ENCODE measurements at regions not wholly inside any gene's neighbourhood (a gene's known extent, or its start where the extent isn't known, plus 50 kb on each side); places are given as distances from the start of the nearest gene placed in this dataset.

DNA sequence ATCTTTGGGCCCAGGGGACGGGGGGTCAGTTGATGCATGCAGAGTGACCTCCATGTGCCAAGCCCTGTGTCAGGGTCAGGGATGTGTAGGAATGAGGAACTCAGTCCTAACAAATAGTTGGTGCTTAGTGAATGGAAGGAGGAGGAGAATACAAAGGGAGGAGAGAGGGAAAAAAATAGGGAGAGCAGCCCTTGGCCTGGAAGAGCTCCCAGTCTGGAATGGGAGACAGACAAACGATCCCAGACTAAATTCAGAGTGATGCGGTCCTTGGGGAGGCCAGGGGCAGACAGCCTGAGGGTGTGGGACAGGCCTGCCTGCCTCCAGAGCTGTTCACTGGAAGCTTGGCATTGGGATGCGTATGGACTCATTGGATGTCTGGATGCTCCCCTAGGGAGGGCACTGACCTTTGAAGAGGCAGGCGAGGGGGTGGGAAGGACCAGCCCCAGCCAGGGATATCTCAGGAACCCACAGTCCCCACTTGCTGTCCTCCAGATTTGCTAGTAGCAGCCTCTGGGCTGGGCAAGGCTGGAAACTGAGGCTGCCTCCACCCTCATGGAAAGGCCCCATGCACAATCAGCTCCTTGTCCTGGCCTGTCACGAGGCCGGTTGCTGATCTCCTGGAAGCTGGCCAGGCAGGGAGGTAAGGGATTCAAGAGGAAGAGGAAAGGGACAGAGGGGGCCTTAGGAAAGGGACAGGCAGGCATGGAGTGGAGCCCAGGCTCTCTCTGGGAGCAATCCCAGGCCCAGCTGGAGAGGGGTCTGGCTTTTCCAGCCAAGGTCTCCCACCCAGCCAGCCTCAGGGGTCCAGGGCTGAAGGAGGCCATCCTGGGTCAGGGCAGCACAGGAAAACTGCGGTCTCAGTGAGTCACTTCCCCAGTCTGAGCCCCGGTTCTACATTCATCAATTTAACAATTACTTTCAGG, 69.0 kb upstream of the GGTA1 start:
- no peak for DNase-seq (ENCODE audit: extremely low read depth, low read depth, low spot score)

DNA sequence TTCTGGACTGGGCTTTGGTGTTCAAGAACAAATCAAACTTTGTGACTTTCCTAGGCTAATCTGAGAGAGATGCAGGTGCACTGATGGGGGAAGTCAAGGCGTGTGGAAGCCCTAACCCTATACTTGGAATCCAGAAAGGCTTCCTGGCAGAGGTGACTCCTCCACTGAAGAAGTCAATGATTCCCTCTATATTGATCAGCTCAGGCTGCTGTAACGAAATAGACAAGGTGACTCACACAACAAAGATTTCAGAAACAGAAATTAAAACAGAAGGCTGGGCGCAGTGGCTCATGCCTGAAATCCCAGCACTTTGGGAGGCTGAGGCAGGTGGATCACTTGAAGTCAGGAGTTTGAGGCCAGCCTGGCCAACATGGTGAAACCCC, 69.6 kb upstream of the GGTA1 start:
- DNase-seq (ENCODE audit: extremely low read depth, low read depth, low spot score): no peak

DNA sequence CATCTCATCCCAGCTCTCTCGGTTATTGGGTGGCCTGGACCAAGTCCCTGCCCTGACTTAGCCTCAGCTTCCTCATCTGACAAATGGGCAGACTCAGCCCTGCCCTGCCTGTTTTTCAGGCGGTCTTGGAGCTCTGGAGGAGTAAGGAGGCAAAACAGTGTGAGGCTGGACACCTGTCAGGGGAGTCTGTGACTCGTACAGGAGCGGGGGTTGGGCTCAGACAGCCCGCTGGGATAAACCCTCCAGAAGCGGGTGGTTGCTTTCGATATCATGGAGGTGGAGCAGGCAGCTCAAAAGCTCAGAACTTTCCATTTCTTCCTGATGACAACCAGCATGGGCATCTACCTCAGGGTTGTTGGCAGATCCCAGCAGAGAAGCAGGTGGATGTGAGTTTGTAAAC, 72.9 kb upstream of the GGTA1 start:
- DNase-seq (ENCODE audit: extremely low read depth, low read depth, low spot score): no peak

DNA sequence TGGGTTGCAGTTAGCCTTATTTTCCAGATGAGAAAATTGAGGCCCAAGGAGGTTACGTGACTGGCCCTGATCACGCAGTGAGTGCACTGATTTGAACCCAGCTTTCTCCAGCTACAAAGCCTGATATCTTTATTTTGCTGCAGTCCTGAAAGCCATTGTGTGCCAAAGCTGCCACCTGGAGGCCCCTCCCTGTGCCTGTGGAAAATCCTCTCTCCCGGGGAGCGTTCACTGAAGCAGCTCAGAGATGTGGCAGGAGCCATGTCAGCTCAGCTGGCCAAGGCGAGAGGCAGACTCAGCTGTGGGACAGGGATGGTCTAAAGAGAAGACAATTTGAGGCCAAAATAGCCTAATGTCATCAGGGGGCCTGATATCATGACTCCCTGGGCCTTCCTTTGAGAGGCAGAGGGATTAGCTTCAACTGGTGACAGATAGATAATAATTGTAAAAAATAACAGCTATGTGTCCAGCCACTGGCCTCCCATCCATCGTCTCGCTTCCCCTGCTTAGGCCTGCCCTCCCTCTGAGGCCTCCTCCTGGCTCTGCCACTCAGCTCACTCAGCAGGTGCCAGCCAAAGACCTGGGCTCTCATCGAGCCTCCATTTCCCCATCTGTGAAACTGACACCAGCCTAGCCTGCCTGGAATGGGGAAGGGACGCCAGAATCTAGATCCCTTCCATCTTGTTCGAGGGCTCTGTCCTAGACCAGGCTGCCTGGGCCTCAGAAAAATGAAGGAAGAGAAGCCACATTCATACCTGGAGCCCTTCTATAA, 74.3 kb upstream of the GGTA1 start:
- DNase-seq (ENCODE audit: extremely low read depth, low read depth, low spot score): no peak

DNA sequence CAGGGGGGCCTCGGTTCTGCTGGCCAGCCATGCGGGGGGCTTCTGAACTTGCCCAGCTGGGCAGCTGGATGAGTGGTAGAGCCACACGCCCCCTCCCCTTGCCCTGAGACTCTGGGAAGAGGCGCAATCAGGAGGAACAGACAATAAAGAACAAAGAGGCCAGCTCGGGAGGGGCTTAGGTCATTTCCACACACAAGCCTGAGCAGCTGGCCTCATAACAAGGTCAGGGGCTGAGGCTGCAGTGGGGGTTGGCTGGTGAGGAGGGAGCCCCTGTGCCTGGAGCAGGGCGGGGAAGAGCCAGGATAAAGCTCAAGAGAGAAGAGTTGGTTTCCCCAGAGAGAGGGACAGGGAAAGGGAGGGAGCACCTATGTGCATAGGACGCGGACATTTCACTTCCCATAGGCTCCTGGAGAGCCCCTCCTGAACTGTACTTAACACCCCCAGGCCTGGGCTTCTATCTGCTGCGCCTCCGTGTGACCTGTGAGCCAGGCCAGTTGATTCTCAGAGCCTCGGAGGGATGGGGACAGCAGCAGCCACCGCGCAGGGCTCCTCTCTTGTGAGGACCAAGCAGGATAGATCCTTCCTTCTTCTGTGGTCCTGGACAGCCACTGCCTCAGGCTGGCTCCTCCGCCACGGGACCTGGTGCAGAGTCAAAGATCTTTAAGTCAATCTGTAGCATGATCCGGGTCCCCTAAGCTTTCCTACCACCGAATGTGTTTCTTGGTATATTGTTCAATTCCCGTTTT, 75.3 kb upstream of the GGTA1 start:
- DNase-seq (ENCODE audit: extremely low read depth, low read depth, low spot score): no peak

DNA sequence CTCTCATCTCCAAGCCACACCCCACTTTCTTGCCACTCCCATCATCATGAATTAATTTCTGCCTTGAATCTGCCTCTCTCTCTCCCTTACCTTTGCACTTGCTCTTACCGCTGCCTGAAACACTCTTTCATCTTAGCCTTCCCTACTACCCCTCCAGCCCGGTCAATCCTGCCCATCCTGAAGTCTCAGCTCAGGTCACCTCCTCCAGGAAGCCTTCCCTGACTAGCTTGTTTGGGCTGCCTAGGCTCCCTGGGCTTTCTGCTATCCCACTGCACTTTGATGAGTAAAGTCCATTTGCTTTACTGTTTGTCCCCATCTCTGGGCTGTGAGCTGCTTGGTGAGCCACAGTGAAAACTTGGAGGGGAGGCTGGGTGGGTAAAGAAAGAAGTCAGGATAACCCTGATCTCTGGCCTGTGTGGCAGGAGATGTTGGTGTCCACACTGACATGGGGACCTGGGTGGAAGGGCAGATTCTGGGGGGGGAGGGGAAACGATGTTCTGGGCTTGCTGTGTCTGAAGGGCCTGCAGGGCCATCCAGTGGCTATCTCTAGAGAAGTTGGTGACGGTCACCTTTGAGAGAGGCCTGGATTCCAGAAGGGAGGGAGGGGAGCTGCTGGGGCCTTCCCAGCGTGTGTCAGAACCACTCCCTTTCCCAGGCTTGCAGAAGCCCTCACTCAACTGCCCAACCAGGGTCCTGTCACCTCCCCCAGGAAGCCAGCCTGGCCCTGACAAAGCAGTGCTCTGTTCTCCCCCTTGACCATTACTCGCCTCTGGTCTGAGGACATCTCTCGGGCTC, 75.0 kb upstream of the DAB2IP start:
- DNase-seq (ENCODE audit: extremely low read depth, low read depth, low spot score): no peak

DNA sequence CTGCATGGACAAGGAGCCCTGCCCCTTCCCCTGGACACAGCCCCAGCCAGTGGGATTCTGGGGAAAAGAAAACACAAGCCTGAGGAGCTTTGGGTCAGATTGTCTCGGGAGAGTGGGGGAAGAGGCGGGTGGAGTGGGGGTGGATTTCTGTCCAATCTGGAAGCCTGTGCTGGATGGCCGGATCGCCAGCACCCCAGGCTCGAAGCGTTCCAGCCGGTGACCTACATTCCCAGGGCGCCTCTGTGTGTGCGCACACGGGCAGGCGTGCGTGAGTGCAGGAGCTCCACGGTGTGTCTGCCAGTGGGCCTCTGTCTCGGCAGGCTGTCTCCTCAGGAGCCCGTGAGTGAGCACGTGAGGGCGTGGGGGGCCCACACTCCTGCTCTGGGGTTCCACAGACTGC, 74.3 kb upstream of the DAB2IP start:
- DNase-seq (ENCODE audit: extremely low read depth, low read depth, low spot score): no peak

DNA sequence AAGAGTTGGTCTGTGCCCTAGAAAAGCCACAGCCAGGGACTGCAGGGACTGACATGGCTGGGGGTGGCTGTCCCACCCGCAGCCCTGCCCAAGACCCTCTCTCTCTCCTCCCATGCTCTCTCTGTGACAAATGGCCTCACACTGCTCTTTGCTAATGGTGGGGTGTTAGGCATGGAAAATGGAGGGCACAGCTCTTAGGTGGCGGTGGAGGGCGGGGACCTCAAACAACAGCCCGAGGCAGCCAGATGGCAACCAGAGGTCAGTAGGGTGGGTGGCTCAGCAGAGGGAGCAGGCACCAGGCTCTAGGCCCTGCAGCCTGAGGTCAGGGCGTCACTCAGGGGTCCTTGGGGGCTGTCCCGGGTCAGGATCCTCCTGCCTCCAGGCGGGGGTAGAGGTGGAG, 73.9 kb upstream of the DAB2IP start:
- DNase-seq (ENCODE audit: extremely low read depth, low read depth, low spot score): no peak

DNA sequence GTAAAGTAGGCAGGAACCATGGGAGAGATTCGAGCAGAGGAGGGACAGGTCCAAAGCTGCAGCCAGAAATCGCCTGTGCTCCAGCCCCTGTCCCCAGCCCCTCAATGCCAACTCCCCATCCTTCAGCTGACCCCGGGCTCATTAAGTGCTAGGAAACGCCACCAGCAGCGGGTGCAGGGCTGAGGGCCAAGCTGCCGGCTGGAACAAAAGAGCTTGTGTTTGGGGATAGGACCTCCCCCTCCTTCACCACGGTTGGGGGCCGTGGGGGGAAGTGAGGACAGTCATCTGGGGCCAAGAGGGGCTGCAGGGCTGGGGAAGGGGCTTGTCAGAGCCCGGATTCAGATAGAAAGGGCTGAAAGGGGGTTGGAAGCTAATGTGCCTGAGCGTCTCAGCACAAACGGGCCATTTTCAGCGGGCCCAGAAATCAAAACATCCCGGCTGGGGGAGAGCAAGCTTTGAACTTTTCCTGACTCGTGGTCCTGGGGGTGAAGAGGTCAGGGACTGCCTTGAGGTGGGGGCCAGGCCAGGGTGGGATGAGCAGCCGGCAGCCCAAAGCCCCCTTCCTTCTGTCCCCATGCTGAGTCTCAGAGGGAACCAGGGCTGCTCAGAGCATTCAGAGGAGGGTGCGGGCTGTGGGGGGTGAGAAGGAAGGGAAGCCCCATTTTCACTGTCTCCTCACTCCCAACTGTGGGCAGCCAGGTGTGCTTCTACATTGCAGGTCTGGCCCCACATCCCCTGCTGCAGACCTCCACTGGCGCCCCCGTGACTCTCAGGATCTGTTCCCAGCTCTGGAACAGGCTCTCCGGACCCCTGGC, 69.4 kb upstream of the DAB2IP start:
- no peak for DNase-seq (ENCODE audit: extremely low read depth, low read depth, low spot score)

DNA sequence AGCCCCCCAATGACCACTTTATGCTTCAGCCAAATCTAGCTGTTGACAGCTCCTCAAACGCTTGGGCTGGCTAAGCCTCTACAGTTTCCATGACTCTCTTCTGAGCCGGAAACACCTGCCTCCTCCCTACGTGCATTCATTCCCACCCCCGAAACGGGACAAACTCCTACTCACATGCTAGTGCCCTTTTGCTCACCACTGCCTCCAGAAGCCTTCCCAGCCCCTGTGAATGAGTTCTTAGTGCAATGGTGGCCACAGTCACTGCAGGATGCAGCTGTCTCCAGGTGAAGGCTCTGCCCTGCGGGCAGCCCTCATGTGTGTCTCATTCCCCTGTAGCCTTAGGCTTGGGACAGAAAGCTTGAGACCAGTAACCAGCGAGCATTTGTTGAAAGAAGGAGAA, 68.8 kb upstream of the DAB2IP start:
- no peak for DNase-seq (ENCODE audit: extremely low read depth, low read depth, low spot score)

DNA sequence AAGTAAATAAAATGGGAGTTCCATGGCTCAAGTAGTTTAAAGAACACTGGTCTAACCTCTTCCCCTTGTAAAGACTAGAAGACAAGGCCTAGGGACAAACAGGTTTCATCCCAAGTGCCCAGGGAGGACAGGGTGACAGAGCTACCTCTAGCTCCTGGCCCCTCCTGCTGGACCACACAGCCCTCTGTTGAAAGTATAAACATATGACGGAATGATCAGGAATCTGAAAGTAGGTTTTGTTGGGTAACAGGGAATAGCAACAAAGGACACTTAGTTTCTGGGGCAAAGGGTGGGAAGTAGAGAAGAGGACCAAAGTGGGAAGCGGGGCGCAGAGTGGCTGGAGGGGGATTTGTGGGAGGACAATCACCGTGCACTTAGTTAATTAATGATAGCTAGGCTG, 67.0 kb upstream of the DAB2IP start:
- no peak for DNase-seq (ENCODE audit: extremely low read depth, low read depth, low spot score)

DNA sequence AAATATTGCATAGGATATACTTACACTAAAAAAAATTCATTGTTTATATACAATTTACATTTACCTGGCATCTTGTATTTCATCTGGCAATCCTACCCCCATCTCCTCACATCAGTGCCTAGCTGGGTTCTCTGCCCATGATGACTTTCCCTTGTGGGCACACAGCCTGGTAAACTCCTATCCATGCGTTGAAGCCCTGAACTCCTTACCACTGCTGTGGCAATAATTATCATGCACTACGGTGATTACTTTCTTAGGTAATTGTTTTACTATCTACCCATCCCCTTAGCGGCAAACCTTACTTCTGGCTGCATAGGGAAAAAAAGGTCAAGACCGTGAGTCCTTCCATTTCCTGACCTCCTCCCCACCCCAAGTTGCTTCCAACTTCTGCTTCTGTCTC, 63.6 kb upstream of the DAB2IP start:
- no peak for DNase-seq (ENCODE audit: extremely low read depth, low read depth, low spot score)

DNA sequence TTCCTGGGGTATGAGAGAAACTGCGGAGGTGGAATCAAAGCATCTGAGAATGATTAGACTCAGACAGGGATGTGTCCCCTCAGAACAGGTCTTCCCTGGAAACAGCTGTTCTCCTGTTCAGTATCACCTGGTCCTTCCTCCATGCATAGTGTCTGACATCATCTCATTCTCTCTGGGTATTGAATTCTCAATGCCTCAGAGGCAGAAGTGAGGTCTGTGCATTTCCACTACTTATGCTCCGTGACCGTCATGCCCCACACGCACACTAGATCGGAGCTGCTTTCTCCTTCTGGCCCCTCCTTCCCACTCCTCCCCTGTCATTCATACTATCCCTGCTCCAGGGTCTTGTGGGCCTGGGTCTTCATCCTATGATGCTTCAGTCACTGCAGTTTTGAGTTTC, 61.4 kb upstream of the DAB2IP start:
- DNase-seq (ENCODE audit: extremely low read depth, low read depth, low spot score): no peak

DNA sequence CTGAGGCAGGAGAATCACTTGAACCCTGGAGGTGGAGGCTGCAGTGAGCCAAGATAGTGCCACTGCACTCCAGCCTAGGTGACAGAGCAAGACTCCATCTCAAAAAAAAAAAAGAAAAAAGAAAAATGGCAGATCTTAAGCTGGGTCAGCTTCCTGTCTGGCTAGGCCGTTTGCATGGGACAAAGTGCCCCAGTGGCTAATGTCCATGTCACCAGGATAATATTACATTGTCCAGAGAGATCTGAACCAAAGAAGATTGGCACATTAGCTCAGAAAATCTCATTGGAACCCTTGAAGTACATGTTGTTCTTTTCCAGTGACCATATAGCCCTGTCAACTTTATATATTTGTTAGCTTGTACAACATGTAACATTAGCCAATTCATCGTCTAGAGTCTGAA, 59.2 kb upstream of the DAB2IP start:
- DNase-seq (ENCODE audit: extremely low read depth, low read depth, low spot score): no peak

DNA sequence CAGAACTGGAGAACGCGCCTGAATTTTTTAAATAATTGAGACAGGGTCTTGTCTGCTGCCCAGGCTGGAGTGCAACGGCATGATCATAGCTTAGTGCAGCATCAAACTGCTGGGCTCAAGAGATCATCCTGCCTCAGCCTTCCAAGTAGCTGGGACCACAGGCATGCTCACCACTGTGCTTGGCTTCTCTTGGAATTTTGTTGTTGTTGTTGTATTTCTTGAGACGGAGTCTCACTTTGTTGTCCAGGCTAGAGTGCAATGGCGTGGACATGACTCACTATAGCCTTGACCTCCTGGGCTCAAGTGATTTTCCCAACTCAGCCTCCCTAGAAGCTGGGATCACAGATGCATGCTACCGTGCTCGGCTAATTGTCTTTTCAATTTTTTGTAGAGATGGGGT, 58.4 kb upstream of the DAB2IP start:
- DNase-seq (ENCODE audit: extremely low read depth, low read depth, low spot score): no peak

DNA sequence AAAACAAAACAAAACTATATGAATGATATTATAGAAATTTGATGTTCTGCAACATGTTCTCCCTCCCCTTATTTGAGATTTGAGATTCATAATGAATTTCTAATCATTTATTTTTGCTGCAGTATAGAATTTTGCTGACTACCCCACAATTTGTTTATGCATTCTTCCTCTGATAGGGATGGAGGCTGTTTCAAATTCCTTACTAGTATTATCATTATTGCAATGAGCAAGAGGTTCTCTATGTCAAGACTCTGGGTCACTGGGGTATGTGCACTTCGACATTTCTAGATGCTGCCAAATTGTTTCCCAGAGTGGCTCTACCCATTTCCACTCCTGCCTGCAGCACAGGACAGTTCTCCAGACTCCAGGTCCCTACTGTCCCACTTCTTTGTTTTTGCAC, 54.9 kb upstream of the DAB2IP start:
- no peak for DNase-seq (ENCODE audit: extremely low read depth, low read depth, low spot score)

DNA sequence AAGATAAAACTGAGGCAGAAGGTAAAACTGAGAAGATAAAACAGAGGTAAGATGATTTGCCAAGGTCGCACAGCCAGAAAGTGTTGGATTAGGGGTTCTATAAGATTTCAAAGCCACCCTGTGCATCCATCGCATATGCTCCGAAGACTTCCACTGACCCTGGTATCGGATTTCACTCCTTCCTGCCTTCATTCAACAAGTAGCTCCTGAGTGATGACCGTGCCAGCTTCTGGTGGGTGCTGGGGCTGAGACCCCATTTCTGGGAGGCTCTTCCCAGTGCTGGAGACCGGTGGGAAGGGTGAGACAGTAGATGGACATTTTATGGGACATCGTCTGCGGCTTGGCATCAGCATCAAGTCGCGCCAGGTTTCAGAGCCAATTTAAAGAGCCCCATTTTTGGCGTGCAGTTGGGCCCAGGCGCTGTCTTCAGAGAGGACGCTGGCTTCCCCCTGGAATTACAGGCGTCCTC, 53.7 kb upstream of the DAB2IP start:
- DNase-seq (ENCODE audit: extremely low read depth, low read depth, low spot score): no peak

DNA sequence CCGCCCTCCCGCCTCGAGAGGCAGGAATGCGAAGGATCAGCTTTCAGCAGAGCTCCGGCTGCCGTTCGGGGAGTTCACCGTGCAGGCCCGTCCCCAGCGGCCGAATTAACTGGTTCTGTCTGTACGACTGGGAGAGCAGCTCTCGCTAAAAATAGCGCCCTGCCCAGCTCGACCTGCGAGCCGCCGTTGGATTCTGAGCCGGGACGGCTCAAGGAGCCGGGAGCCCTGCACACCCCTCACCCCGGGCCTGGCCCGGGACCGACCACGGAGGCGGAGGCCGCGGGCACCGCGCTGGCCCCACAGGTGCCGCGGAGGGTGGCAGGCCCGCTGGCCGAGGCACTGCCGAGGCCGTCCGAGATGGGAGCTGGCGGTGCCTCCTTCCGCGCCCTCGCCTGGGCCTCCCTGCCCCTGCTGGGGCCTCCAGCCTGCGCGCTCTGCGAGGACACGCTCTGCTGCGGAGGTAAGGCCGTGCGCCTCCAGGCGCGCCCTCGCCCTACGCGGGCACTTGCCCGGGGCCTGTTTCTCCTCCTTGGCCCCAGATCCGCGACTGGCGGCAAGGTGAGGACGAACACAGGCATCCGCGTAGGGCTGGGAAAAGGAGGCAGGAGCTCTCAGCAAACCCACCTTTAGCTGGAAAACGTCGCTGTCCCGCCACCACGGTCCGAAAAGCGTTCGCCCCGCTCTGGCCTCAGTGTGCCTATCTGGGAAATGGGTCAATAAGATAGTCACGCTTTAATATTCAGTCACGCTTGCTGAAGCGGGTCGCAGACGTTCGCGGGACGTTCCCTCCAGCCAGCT, 53.1 kb upstream of the DAB2IP start:
- no peak for DNase-seq (ENCODE audit: extremely low read depth, low read depth, low spot score)

All from glomerular endothelial cell (primary cell).